HepG2 (cell line): ENCODE measurements at regions not wholly inside any gene's neighbourhood (a gene's known extent, or its start where the extent isn't known, plus 50 kb on each side); places are given as distances from the start of the nearest gene placed in this dataset.

Source experiments
- FOXO4 ChIP-seq: sonication (generic); formaldehyde crosslinking; conservative IDR thresholded peaks from 2 replicates; pipeline ENCODE4 v1.8.1; 2023; ENCODE audit warnings: missing genetic modification reagents
- MAX ChIP-seq: IDR thresholded peaks from 2 replicates; pipeline ENCODE4 v1.6.1; 2012; ENCODE audit warnings: inconsistent platforms
- MAZ ChIP-seq, 2 experiments: sonication (generic) in 1 of 2; formaldehyde crosslinking in 1 of 2; IDR thresholded peaks; 2 replicates each; pipeline versions ENCODE4 v1.5.0 to v1.6.1; 2012 to 2020; ENCODE audit warnings: low read depth in 2 of 2, mild to moderate bottlenecking in 2 of 2, borderline replicate concordance in 1 of 2, improper control_type of control experiment in 1 of 2, low read length in 1 of 2, missing genetic modification reagents in 1 of 2, moderate library complexity in 1 of 2
- NFKB2 ChIP-seq: sonication (generic); formaldehyde crosslinking; IDR thresholded peaks from 2 replicates; pipeline ENCODE4 v1.4.0; 2020; ENCODE audit warnings: missing genetic modification reagents, borderline replicate concordance
- NFRKB ChIP-seq: fragments of 450-650 bp; IDR thresholded peaks from 2 replicates; pipeline ENCODE4 v1.6.1; 2017
- PHF21A ChIP-seq: sonication (generic); formaldehyde crosslinking; IDR thresholded peaks from 2 replicates; pipeline ENCODE4 v1.5.0; 2020; ENCODE audit warnings: mild to moderate bottlenecking, missing genetic modification reagents
- RAD21 ChIP-seq: fragments of 450-650 bp; formaldehyde crosslinking; IDR thresholded peaks from 2 replicates; pipeline ENCODE4 v1.5.0; 2020; ENCODE audit warnings: mild to moderate bottlenecking
- SP1 ChIP-seq, 2 experiments: fragments of 450-650 bp in 1 of 2; sonication (generic) in 1 of 2; formaldehyde crosslinking in 1 of 2; IDR thresholded peaks; 2 replicates each; pipeline versions ENCODE4 v1.4.0 to v1.6.1; 2016 to 2020; ENCODE audit warnings: missing genetic modification reagents in 1 of 2
- ZBTB21 ChIP-seq: sonication (generic); formaldehyde crosslinking; IDR thresholded peaks from 2 replicates; pipeline ENCODE4 v1.4.0; 2020; ENCODE audit warnings: missing genetic modification reagents
- ZNF121 ChIP-seq: sonication (generic); formaldehyde crosslinking; IDR thresholded peaks from 2 replicates; pipeline ENCODE4 v1.5.0; 2020; ENCODE audit warnings: mild to moderate bottlenecking, missing genetic modification reagents
- ZNF225 ChIP-seq: sonication (generic); formaldehyde crosslinking; IDR thresholded peaks from 2 replicates; pipeline ENCODE4 v1.4.0; 2020; ENCODE audit warnings: mild to moderate bottlenecking, missing genetic modification reagents
- ZNF850 ChIP-seq: sonication (generic); formaldehyde crosslinking; conservative IDR thresholded peaks from 2 replicates; pipeline ENCODE4 v1.9.0; 2021; ENCODE audit warnings: mild to moderate bottlenecking, missing genetic modification reagents
- TF ChIP-seq, protein P1 (sequence below): sonication (generic); formaldehyde crosslinking; IDR thresholded peaks from 2 replicates; pipeline ENCODE4 v1.5.0; 2020; ENCODE audit warnings: mild to moderate bottlenecking, missing genetic modification reagents, moderate library complexity

DNA sequence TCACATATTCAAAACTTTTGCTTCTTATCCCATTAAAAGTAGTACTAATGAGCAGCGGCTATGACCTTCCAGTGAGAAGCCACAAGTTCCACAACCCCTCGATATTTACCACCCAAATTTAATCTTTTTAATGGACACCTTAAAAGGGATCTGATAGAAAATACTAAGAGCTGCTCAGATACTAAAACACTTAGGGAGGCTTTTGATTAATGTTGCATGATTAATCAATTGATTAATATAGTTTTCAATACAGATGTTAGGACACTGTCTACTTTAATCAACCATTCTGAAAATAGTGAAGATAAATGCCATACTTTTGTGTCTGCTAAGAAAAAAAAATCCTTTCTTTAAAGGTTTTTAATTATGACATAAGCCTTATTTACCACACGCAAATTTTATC, 1312.8 kb upstream of the ACVR2A start:
- no peak for TF ChIP-seq PHF21A (CRISPR knock-in tag)
- TF ChIP-seq, protein P1, sequence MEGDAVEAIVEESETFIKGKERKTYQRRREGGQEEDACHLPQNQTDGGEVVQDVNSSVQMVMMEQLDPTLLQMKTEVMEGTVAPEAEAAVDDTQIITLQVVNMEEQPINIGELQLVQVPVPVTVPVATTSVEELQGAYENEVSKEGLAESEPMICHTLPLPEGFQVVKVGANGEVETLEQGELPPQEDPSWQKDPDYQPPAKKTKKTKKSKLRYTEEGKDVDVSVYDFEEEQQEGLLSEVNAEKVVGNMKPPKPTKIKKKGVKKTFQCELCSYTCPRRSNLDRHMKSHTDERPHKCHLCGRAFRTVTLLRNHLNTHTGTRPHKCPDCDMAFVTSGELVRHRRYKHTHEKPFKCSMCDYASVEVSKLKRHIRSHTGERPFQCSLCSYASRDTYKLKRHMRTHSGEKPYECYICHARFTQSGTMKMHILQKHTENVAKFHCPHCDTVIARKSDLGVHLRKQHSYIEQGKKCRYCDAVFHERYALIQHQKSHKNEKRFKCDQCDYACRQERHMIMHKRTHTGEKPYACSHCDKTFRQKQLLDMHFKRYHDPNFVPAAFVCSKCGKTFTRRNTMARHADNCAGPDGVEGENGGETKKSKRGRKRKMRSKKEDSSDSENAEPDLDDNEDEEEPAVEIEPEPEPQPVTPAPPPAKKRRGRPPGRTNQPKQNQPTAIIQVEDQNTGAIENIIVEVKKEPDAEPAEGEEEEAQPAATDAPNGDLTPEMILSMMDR (CRISPR knock-in tag) = no peak
- TF ChIP-seq SP1 (IDR thresholded peaks at IDR 0.05) = no peak
- TF ChIP-seq SP1 (CRISPR knock-in tag; IDR thresholded peaks at IDR 0.05) = no peak
- TF ChIP-seq RAD21 (CRISPR knock-in tag) = no peak
- no peak for TF ChIP-seq MAX
- TF ChIP-seq NFRKB = no peak
- no peak for TF ChIP-seq ZBTB21 (CRISPR knock-in tag)
- no peak for TF ChIP-seq NFKB2 (CRISPR knock-in tag)
- TF ChIP-seq FOXO4 (CRISPR knock-in tag) = no peak
- TF ChIP-seq ZNF850 = no peak
- no peak for TF ChIP-seq ZNF121 (CRISPR knock-in tag)
- TF ChIP-seq MAZ (IDR thresholded peaks at IDR 0.05; ENCODE audit: borderline replicate concordance, low read depth, low read length) = no peak
- TF ChIP-seq MAZ (CRISPR knock-in tag; IDR thresholded peaks at IDR 0.05; ENCODE audit: low read depth) = no peak
- TF ChIP-seq ZNF225 = no peak
